ENCODE measurements at regions not wholly inside any gene's neighbourhood (a gene's known extent, or its start where the extent isn't known, plus 50 kb on each side); places are given as distances from the start of the nearest gene placed in this dataset.

DNA sequence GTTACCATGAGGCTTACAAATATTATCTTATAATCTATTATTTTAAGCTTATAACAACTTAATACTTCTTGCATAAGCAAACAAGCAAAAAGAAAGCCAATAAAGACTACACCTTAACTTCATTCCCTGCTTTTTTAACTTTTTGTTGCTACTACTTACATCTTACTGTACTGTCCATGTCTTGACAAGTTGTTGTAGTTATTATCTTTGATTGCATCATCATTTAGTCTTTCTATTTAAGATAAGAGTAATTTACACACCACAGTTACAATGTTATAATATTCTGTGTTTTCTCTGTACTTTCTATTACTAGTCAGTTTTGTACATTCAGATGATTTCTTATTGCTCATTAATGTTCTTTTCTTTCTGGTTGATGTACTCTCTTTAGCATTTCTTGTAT, 346.6 kb downstream of the SMARCA1 start:
- DNase-seq (ENCODE audit: low spot score) = no peak

GRCh38 chrX:129161108-129161507, 362.2 kb downstream of the SMARCA1 start:
- DNase-seq (ENCODE audit: low spot score) = no peak

DNA sequence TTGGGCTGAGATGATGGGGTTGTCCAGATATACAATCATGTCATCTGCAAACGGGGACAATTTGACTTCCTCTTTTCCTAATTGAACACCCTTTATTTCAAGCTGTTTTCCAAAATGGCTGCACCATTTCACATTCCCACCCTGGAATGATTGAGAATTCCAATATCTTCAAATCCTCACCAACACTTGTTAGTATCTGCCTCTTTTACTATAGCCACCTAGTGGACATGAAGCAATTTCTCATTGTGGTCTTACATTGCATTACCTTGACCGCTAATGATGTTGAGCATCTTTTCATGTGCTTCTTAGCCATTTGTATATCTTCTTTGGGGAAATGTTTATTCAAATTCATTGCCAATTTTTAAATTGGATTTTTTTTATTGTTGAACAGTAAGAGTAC, 364.8 kb downstream of the SMARCA1 start:
- DNase-seq (ENCODE audit: low spot score) = no peak

GRCh38 chrX:129145840-129146272, 377.4 kb downstream of the SMARCA1 start:
- no peak for DNase-seq (ENCODE audit: low spot score)

GRCh38 chrX:129145385-129145784, 377.9 kb downstream of the SMARCA1 start:
- no peak for DNase-seq (ENCODE audit: low spot score)

DNA sequence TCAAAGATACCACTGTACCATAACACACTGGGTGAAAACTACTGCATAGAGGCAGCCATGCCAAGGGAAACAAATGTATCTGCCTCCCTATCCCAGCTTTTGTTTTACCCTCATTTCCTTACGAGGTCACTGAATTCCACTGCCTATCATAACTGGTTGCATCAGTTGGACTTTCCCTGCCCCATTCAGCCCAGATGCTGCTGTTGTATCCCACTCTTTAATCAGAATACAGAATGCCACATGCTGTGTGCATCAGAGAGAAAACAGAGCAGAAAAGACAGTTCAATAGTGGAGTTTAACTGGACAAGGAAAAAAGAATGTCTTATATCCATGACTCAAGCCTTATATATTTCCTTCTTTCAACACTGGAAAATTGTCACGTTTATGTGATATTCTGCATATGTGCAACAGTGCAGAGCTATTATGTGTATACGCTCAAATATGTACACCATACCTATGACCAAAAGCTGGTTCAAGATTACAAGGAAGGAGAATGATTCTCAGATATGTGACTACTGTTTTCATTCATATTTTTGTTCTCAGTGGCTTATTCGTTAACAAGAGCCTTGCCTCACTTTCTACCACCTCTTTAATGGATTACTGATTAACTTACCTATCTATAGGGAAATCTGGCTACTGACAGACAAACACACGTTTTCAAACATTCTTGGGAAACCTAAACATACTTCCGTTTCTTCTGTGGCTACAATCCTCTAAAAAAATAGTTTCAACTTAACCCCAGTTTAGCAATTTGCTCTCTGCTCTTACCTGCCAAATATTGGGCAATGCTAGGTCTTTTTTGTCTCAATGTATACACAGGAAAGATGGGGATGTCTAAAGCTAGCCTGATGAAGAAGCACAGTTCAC, 378.9 kb downstream of the SMARCA1 start:
- no peak for DNase-seq (ENCODE audit: low spot score)

- no peak for DNase-seq (ENCODE audit: low spot score)
Observed at GRCh38 chrX:129139837-129140598, 383.3 kb downstream of the SMARCA1 start.

GRCh38 chrX:129125122-129125914, 398.0 kb downstream of the SMARCA1 start:
- DNase-seq (ENCODE audit: low spot score) = no peak

DNA sequence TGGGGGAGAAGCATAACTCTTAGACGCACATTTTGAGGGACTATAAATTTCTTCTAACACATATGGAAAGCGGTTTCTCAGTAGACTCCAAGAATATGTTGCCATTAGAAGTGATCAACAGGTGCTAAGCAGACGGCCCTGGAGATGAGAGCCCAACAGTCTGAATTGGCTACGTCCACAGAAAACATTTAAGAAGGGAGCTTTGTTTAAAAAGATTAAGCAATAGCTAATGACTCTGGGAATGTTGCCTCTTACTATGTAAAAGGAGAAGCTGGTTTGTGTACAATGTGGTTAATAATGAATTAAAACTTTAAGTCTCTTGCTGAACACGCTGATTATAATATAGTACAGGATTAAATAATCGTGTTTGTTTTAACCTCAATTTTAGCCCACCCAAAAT, 399.5 kb downstream of the SMARCA1 start:
- no peak for DNase-seq (ENCODE audit: low spot score)

DNA sequence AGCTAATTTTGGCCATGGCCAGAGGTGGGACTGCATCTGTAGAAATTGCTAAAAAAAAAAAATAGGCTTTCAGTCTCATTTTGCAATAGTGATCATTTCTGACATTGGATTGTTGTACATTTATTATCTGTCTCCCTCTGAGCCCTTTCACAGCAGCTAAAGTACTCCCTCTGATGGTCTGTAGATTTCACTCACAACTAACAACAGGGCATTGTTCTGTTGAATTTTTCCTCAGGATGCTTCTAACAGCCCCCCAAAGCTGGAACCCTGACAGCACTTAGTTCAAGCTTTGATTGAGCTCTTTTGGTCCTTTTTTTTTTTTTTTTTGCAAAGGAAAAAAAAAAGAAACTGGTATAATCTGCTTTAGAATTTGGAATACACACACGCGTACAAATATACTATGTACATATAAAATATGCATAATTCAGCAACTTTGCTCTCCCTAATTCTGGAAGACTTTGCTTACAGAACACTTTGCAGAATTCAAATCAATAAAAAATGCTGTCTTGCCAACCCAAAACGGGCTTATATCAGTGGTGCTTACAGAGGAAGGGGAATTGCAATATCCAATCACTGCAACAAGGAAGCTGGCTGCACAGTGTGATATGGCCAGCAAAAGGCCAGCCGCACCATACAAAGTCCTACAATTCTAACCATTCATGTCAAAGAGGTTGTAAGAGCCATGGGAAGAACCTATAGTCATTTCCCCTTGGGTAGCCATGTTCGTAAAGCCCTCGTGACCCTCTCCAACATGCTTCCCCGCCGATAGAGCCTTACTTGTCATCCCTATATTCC, 406.4 kb downstream of the SMARCA1 start:
- DNase-seq (ENCODE audit: low spot score) = no peak

GRCh38 chrX:129115935-129116334, 407.4 kb downstream of the SMARCA1 start:
- DNase-seq (ENCODE audit: low spot score) = no peak

DNA sequence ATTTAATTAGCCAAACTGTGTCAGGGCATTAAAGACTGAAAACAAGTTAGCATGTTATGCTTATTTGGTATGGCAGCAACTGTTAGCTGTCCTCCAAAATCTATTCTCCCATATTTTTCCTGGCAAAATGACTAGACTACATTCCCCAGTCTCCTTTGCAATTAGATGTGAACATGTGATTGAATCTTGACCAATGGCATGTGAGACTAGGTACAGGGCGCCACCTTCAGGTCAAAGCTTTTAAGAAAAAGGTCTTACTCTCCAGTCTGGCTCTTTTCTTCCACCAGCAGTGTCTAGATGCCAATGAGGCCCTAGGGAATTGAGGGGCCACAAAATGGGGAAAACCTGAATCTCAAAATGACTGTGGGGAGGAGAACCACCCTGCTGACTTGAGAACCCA, 408.2 kb downstream of the SMARCA1 start:
- no peak for DNase-seq (ENCODE audit: low spot score)

DNA sequence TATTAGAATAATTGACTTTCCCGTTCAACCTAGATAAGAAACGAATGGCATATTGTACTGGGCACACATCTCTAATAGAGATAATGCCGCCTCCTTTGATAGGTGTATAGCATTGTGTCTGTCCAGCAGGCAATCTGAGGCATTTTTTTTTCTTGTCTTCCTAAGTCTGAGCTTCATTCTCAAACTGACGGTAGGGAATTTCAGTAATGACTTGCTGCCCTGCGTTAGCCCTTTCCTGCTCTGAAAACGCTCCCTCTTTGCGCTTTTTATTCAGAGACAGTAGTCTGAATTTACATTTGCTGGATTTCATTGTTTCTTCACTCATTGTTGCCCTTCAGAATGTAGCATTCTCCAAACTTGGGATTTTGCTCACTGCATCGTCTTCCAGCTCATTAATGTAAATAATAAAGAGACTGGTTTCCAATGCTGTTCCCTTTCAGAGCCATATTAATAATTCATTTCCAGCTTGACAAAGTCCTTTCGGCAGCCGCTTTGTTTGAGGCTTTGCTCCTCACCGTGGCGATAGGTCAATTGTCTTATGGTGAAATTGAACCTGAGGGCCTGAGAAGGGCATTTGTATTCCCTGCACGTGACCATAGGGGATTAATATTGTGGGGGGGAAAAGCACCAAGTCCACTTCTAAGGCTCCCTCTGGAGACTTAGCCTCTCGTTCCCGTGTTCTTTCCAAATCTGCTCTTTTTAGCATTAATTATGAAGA, 412.1 kb downstream of the SMARCA1 start:
- DNase-seq (ENCODE audit: low spot score) = no peak

DNA sequence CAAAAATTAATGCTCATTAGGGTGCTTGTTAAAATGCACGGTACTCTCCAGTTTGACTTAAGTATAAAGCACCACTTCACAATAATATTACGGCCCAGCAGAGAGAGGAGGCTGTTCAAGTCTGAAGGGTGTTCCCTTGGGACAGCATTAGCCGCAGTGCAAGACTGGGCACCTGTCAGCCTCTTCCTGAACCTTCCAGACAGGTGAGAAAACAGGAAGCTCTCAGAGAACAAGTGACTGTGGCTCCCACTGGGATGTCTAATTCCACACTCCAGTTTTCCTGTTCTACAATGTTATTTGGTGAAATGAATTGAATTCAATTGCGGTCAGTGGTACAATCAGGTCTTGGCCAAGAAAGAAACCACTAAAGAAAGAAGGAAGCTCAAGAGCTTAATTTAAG, 414.4 kb downstream of the SMARCA1 start:
- DNase-seq (ENCODE audit: low spot score) = no peak

DNA sequence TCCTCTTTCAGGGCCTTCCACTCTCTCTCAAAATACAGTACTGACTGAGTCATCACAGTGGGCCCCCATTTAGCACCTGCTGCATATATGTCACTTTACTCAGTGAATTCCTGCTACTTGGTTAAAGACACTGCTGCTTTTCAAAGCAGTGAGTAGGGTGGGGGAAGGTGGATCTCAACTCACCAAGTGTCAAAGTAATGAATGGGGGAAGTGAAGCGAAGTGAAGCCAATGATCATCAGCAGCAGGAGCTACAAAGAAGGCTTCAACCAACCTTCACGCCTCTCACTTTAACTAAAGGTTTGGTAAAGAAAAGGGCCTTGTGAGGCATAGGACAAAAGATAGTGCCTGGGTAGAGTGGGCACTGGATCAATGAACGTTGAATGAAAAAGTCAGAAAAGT, 424.1 kb downstream of the SMARCA1 start:
- no peak for DNase-seq (ENCODE audit: low spot score)

DNA sequence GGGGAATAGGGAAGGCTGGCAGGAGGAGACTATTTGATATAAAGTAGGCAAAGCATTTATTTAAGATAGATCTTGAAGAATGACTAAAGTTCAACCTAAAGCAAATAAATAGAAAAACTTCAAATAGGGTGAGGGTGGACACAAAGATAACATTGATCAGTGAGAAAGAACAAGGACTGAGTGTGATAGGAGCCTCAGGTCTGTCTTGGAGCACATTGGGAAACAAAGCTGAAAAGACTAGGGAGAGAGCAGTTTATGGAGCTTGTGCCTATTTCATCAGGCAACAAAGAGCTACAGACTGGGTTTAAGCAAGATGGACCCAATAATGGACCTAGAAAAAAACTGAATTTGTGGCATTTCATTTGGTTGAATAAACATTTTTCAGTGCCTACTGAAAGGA, 425.6 kb downstream of the SMARCA1 start:
- DNase-seq (ENCODE audit: low spot score) = no peak

DNA sequence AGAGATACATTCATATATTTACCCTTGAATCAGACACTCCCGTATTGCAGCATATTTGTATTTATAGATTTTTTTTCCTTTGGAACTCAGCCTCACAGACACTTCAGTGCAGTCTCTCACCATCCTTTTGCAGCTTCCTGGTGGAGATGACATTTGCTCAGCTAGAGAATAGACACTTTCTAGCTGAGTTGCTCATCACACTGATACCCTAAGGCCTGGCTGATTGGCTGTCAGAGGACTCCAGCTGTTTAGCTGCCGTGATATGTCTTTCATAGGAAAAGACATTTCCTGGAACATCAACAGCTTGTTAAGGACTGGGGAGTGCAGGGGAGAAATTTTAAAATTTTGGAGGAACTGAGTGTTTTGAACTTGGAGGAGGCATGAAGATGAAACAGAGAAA, 429.6 kb downstream of the SMARCA1 start:
- DNase-seq (ENCODE audit: low spot score) = no peak

DNA sequence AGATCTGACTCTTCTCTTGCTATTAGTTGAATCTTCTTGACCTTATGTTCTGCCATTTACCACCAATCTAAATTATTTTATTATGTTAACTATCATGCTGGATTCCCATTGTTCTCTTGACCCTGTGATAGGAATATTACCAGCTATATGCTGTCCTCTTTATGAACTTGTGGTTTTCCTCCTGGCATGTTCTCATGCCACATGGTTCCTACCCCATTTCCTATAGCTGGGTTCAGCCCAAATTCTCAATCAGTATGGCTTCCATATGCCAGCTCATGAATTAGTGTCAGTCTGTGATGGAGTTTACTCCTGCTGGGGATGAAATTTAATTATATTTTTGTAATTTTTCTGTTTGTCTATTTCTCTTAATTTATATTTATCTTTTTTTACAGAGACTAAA, 430.5 kb downstream of the SMARCA1 start:
- DNase-seq (ENCODE audit: low spot score) = no peak

DNA sequence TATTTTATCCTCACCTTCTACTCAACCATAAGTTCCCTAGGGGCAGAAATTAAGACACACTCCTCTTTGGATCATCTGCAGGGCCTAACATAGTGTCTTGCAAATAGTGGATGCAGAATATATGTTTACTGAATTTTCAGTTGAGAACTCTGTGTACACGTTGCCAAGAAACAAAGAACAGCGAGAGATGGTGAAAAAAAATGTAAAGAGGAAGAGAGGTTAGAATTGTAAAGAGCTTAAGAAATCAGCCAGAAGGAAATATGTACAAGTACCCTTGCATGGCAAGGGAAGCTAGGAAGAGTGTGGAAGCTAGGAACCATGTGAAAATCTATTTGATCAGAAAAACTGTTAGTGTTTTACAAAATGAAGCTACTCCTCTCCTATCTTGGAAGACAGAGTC, 431.0 kb downstream of the SMARCA1 start:
- DNase-seq (ENCODE audit: low spot score) = no peak

DNA sequence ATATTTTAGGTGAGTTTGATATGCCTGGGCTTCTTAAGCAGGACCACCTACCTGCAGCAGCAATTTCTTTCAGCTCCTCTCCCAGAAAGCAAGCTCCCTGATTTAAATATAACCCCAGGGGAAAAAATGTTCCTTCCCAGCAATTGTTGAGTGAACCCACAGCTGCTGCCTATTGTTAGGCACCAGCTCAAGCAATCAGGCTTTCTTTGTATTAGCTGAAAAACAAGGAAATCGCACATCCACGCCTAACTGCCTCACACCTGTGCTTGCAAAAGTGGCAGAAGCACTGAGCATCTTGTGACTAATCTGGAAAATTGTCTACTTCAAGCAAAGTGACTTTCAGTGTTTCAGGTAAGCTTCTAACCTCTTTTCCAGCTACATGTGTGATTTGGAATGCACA, 432.2 kb downstream of the SMARCA1 start:
- DNase-seq (ENCODE audit: low spot score) = no peak
